ENCODE measurements at regions not wholly inside any gene's neighbourhood (a gene's known extent, or its start where the extent isn't known, plus 50 kb on each side); places are given as distances from the start of the nearest gene placed in this dataset.
"Not testable (repeated sequence)": the region's sequence is repeated elsewhere in the genome, so short reads cannot be mapped to it uniquely, and the experiment has no call there.

- DNase-seq, result no peak
Observed at GRCh38 chr20:22821796-22822195, 213.3 kb upstream of the SSTR4 start.

- DNase-seq, result no peak
Observed at GRCh38 chr20:22823119-22823518, 212.0 kb upstream of the SSTR4 start.

- no peak for DNase-seq
Observed at GRCh38 chr20:22824077-22824476, 211.0 kb upstream of the SSTR4 start.

GRCh38 chr20:22825076-22825475 is 210.0 kb upstream of the SSTR4 start:
- DNase-seq, result no peak

- DNase-seq, result no peak
Observed at GRCh38 chr20:22825546-22825945, 209.6 kb upstream of the SSTR4 start.

- DNase-seq, result no peak
Observed at GRCh38 chr20:22826306-22827230, 208.5 kb upstream of the SSTR4 start.

GRCh38 chr20:22827916-22828315 is 207.2 kb upstream of the SSTR4 start:
- no peak for DNase-seq

- DNase-seq, result no peak
Observed at GRCh38 chr20:22829356-22829755, 205.8 kb upstream of the SSTR4 start.

GRCh38 chr20:22830138-22830537 is 205.0 kb upstream of the SSTR4 start:
- DNase-seq, result no peak

GRCh38 chr20:22830715-22831114 is 204.4 kb upstream of the SSTR4 start:
- not testable (repeated sequence) for DNase-seq

- DNase-seq, result no peak
Observed at GRCh38 chr20:22833851-22834250, 201.3 kb upstream of the SSTR4 start.

- DNase-seq, result no peak
Observed at GRCh38 chr20:22834651-22835256, 200.4 kb upstream of the SSTR4 start.

- DNase-seq, result no peak
Observed at GRCh38 chr20:22836211-22836610, 198.9 kb upstream of the SSTR4 start.

GRCh38 chr20:22836877-22837276 is 198.2 kb upstream of the SSTR4 start:
- no peak for DNase-seq

GRCh38 chr20:22838001-22838400 is 197.1 kb upstream of the SSTR4 start:
- DNase-seq, result no peak

- DNase-seq, result no peak
Observed at GRCh38 chr20:22841846-22842245, 193.3 kb upstream of the SSTR4 start.

- DNase-seq, result no peak
Observed at GRCh38 chr20:22842793-22843192, 192.3 kb upstream of the SSTR4 start.

- no peak for DNase-seq
Observed at GRCh38 chr20:22844959-22845358, 190.2 kb upstream of the SSTR4 start.

GRCh38 chr20:22846863-22847262 is 188.2 kb upstream of the SSTR4 start:
- no peak for DNase-seq

GRCh38 chr20:22848364-22848763 is 186.7 kb upstream of the SSTR4 start:
- DNase-seq, result no peak

- DNase-seq, result not testable (repeated sequence)
Observed at GRCh38 chr20:22851679-22852346, 183.3 kb upstream of the SSTR4 start.

GRCh38 chr20:22861231-22861980 is 173.7 kb upstream of the SSTR4 start:
- no peak for DNase-seq

- DNase-seq, result no peak
Observed at GRCh38 chr20:22861990-22862389, 173.1 kb upstream of the SSTR4 start.
